GM23338 (cell line): ENCODE measurements at regions not wholly inside any gene's neighbourhood (a gene's known extent, or its start where the extent isn't known, plus 50 kb on each side); places are given as distances from the start of the nearest gene placed in this dataset.

Source experiments
- EZH2 ChIP-seq: fragments of 200-600 bp; sonication (generic); IDR thresholded peaks from one replicate; pipeline ENCODE4 v1.8.0; 2017; ENCODE audit warnings: antibody characterized with exemption, mild to moderate bottlenecking, low read depth; ENCODE audit not compliant: unreplicated experiment
- TF ChIP-seq, protein P1 (sequence below), 2 experiments: fragments of 200-600 bp in 1 of 2; sonication (generic) in 1 of 2; conservative IDR thresholded peaks; 2 replicates each; pipeline versions ENCODE4 v1.5.1 to v1.6.1; 2016 to 2017; ENCODE audit warnings: antibody characterized with exemption in 2 of 2, low read depth in 2 of 2, mild to moderate bottlenecking in 2 of 2, moderate library complexity in 1 of 2
- TF ChIP-seq, protein P2 (sequence below): IDR thresholded peaks from one replicate; pipeline ENCODE4 v1.6.1; 2018; ENCODE audit warnings: antibody characterized with exemption; ENCODE audit not compliant: unreplicated experiment

DNA sequence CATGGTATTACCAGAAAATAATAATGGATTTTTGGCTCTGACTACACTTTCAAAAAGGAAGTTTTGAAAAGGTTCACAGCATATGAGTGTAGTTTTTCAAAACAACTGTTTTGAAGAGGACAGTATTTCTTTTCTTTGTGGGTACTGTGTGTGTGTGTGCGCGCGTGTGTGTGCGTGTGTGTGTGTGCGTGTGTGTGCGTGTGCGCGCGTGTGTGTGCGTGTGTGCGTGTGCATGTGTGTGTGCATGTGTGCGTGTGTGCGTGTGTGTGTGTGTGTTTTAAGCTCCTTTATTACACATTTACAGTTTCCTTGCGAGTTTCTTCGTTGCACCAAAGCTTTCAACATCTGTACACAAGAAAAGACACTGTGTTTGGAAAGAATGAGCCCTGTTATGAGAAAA lies 755.4 kb downstream of the SH3BGRL start:
- no peak for TF ChIP-seq EZH2
- TF ChIP-seq, protein P1, sequence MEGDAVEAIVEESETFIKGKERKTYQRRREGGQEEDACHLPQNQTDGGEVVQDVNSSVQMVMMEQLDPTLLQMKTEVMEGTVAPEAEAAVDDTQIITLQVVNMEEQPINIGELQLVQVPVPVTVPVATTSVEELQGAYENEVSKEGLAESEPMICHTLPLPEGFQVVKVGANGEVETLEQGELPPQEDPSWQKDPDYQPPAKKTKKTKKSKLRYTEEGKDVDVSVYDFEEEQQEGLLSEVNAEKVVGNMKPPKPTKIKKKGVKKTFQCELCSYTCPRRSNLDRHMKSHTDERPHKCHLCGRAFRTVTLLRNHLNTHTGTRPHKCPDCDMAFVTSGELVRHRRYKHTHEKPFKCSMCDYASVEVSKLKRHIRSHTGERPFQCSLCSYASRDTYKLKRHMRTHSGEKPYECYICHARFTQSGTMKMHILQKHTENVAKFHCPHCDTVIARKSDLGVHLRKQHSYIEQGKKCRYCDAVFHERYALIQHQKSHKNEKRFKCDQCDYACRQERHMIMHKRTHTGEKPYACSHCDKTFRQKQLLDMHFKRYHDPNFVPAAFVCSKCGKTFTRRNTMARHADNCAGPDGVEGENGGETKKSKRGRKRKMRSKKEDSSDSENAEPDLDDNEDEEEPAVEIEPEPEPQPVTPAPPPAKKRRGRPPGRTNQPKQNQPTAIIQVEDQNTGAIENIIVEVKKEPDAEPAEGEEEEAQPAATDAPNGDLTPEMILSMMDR (conservative IDR thresholded peaks at IDR 0.05; ENCODE audit: low read depth in 2 of 2) = no peak
- TF ChIP-seq, protein P2, sequence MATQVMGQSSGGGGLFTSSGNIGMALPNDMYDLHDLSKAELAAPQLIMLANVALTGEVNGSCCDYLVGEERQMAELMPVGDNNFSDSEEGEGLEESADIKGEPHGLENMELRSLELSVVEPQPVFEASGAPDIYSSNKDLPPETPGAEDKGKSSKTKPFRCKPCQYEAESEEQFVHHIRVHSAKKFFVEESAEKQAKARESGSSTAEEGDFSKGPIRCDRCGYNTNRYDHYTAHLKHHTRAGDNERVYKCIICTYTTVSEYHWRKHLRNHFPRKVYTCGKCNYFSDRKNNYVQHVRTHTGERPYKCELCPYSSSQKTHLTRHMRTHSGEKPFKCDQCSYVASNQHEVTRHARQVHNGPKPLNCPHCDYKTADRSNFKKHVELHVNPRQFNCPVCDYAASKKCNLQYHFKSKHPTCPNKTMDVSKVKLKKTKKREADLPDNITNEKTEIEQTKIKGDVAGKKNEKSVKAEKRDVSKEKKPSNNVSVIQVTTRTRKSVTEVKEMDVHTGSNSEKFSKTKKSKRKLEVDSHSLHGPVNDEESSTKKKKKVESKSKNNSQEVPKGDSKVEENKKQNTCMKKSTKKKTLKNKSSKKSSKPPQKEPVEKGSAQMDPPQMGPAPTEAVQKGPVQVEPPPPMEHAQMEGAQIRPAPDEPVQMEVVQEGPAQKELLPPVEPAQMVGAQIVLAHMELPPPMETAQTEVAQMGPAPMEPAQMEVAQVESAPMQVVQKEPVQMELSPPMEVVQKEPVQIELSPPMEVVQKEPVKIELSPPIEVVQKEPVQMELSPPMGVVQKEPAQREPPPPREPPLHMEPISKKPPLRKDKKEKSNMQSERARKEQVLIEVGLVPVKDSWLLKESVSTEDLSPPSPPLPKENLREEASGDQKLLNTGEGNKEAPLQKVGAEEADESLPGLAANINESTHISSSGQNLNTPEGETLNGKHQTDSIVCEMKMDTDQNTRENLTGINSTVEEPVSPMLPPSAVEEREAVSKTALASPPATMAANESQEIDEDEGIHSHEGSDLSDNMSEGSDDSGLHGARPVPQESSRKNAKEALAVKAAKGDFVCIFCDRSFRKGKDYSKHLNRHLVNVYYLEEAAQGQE = no peak
